ENCODE measurements at regions not wholly inside any gene's neighbourhood (a gene's known extent, or its start where the extent isn't known, plus 50 kb on each side); places are given as distances from the start of the nearest gene placed in this dataset.
A peak's percentile ranks its signal among the peaks of the same experiment; 100 is the strongest.
"Not testable (repeated sequence)": the region's sequence is repeated elsewhere in the genome, so short reads cannot be mapped to it uniquely, and the experiment has no call there.

- peak; percentile 90 for DNase-seq (ENCODE audit: low read depth, low spot score)
Observed at GRCh38 chr16:22436823-22437652, 62.6 kb upstream of the CDR2 start.

DNA sequence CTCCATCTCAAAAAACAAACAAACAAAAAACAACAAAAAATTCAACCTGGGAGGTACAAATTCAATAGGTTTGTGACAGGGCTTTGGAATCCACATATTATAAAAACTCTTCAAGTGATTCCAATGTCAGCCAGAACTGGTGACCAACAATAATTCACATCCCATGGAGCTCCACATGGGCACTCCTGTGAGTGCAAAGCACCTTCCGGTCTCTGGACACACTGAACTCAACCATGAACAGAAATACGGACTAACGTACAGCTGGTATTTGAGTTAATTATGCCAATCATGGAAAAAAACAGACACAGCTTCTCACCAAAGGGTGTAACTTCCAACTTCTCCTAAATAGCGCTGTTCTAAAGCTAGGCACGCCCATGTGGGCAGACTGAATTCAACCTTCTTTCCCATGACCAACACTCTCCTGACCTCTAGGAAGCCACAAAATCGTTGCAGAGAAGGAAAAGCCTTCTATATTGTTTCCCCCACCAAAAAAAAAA is 62.0 kb upstream of the CDR2 start:
- not testable (repeated sequence) for DNase-seq (ENCODE audit: low read depth, low spot score)

DNA sequence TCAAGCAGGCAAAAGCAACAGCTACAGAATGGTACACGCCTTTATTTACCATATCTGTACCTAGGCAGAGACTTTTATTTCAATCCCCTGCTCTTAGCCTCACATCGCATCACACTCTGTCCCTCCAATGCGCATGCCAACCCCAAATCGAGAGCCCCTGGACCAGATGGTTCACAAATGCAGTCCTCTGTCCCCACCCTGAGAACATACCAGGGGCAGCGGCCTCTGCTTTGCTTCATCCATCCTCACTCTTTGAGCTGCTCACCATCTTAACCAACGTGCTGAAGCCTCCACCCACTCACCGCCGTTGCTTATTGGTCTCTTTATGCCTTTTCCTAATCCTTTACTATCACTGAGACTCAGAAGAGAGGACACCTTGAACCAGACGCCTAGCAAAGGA is 56.9 kb upstream of the CDR2 start:
- not testable (repeated sequence) for DNase-seq (ENCODE audit: low read depth, low spot score)

DNA sequence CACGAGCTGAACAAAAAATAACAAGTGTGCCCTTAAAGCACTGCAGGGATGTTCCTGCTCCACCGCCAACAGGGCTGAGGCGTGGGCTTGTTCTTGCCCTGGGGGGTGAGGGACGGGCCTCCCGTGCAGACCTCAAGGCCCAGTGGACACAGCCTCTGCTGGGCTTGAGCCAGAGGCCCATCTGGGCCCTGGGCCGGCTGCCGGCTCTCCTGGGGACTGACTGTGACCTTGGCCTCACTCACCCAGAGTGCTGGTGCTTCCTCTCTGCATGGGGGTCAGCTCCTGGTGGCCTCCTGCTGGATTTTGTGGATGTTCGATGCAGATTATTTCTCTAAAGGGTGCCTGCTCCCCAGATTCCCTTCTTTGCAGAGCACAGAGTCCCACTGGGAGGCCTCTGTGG is 54.2 kb upstream of the CDR2 start:
- no peak for DNase-seq (ENCODE audit: low read depth, low spot score)

- DNase-seq (ENCODE audit: low read depth, low spot score) = no peak
Observed at GRCh38 chr16:22427556-22427955, 53.1 kb upstream of the CDR2 start.

- no peak for DNase-seq (ENCODE audit: low read depth, low spot score)
Observed at GRCh38 chr16:22425847-22426246, 51.4 kb upstream of the CDR2 start.

DNA sequence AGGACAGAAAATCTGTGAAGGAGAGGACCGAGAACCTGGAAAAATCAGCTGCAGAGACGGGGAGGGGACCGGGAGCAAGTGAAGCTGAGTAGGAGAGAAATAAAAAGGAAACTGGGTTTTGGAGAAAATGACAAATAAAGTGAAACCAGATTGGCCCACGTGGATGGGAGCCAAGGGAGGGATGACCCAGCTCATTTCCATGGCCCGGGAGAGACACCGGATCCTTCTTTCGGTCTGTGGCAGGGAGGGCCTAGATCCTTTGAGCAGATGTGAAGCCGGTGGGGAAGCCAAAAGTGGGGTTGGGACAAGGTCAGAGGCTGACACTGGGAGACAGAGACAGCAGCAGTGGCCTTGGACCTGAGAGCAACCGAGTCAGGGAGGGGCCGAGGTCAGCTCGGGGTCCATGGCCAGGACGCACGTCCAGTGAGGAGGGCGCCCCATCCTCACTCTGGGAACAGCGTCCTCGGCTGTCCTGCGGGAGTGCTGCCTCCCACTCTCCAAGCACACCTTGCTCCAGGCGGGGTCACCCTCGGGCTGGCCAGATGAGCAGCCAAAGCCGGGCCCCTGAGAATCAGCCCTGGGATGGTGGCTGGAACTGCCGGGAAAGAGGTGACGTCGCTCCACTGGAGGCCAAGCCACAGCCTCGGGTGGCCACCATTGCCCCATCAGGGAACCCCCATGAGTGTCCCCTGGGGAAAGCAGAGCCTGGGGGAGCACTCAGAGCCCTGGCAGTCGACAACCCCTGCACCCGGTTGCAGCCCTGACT is 50.8 kb upstream of the CDR2 start:
- DNase-seq (ENCODE audit: low read depth, low spot score) = no peak

DNA sequence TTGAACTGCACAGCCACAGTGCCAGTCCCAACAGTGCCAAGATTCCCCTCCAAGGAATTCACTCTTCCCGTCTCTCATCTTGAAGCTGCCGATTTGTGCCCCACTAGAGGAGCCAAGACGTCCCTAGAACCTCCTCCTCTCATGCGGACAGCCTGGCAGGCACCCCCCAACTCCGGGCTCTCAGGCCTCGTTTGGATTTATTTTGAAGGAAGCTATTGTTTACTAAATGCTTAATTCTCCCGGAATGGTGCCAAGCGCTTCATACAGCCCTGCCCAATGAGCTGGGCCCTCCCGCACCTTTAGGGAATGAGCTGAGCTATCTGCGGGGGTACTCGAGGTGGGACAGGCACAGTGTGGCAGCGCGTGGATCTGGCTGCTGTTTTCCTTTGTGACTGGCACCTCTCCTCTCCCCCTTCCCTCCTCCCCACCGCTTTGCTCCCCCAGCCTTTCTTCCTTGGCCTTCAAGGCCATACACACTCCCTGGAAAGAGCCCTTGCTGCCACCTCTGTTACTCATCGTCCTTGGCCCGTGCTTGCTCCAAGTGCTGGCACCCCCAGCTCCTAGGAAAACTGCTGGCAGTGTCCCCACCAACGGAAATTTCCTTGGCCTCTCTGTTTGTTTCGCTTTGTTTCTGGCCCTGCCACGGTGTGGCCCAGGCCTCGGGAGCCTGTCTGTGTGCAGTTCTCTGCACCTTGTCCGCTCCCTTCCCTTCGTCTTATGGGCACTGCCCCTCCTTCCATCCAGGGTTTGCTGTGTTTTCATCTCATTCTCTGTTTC is 49.9 kb upstream of the CDR2 start:
- DNase-seq (ENCODE audit: low read depth, low spot score) = peak; percentile 48
